Activated CD8-positive, alpha-beta T cell treated with anti-CD3 and anti-CD28 coated beads for 36 hours (primary cell): ENCODE measurements at regions not wholly inside any gene's neighbourhood (a gene's known extent, or its start where the extent isn't known, plus 50 kb on each side); places are given as distances from the start of the nearest gene placed in this dataset.

Source experiments
- ATAC-seq: fragments of 200-7000 bp; cut with Tn5 transposase; one replicate; pipeline ENCODE4 v1.10.0; 2021; ENCODE audit warnings: mild to moderate bottlenecking, moderate library complexity
- CTCF ChIA-PET: fragments of 350-600 bp; sonication (Branson Sonifier 250); formaldehyde crosslinking; loops from one replicate; lab custom pipeline; 2021; ENCODE audit warnings: antibody characterized with exemption; lab: Charles Lee
- POLR2A ChIA-PET: fragments of 350-600 bp; sonication (Branson Sonifier 250); formaldehyde crosslinking; loops from one replicate; lab custom pipeline; 2021; ENCODE audit warnings: antibody characterized with exemption; lab: Charles Lee
- DNase-seq: peaks from one replicate; pipeline ENCODE4 v3.0.0-alpha.2; 2020
- H3K27ac Mint-ChIP-seq: one replicate; pipeline ENCODE4 v1.8.0; 2021; ENCODE audit warnings: mild to moderate bottlenecking, mixed read lengths
- H3K27me3 Mint-ChIP-seq: one replicate; pipeline ENCODE4 v1.8.0; 2021; ENCODE audit warnings: mixed read lengths
- H3K36me3 Mint-ChIP-seq: one replicate; pipeline ENCODE4 v1.8.0; 2021; ENCODE audit warnings: low read depth, mixed read lengths
- H3K4me1 Mint-ChIP-seq: one replicate; pipeline ENCODE4 v1.8.0; 2021; ENCODE audit warnings: low read depth, mixed read lengths
- H3K4me3 Mint-ChIP-seq: one replicate; pipeline ENCODE4 v1.8.0; 2021; ENCODE audit warnings: mild to moderate bottlenecking, moderate library complexity, mixed read lengths
- H3K9me3 Mint-ChIP-seq: one replicate; pipeline ENCODE4 v1.8.0; 2021; ENCODE audit warnings: mixed read lengths
- CTCF ChIP-seq: fragments of 200-600 bp; IDR thresholded peaks from one replicate; pipeline ENCODE4 v1.8.0; 2022; ENCODE audit warnings: antibody characterized with exemption, mild to moderate bottlenecking
- intact Hi-C: fragments of 100-400 bp; cut with micrococcal nuclease; formaldehyde crosslinking; loops from one replicate; pipeline ENCODE4 v1.10.0; 2022

- no peak overlapping the region for H3K27ac Mint-ChIP-seq
- no peak for TF ChIP-seq CTCF
- no peak for DNase-seq
- CTCF ChIA-PET, result no interaction called here
- no peak overlapping the region for H3K4me3 Mint-ChIP-seq
- H3K9me3 Mint-ChIP-seq, result no peaks in the 10 kb centered on the region
- H3K27me3 Mint-ChIP-seq, result no peaks in the 10 kb centered on the region
- intact Hi-C loops, result no loop called here
- H3K36me3 Mint-ChIP-seq, result no peaks in the 10 kb centered on the region
- POLR2A ChIA-PET, result no interaction called here
- H3K4me1 Mint-ChIP-seq, result no peaks in the 10 kb centered on the region
- no peak for ATAC-seq
Observed at GRCh38 chr1:64398936-64399335, 71.0 kb upstream of the CACHD1 start.

- TF ChIP-seq CTCF, result no peak
- ChIA-PET POLR2A (no interaction called here), CTCF (no interaction called here)
- Mint-ChIP-seq H3K27ac (no peak overlapping the region), H3K4me3 (no peak overlapping the region), H3K9me3 (no peaks in the 10 kb centered on the region), H3K4me1 (no peaks in the 10 kb centered on the region), H3K27me3 (peaks cover 2% of the 10 kb centered on the region), H3K36me3 (no peaks in the 10 kb centered on the region)
- DNase-seq (no peak), ATAC-seq (no peak)
- intact Hi-C loops, result no loop called here
Observed at GRCh38 chr1:64401285-64401684, 68.6 kb upstream of the CACHD1 start.

GRCh38 chr1:64403331-64403730 lies 66.6 kb upstream of the CACHD1 start:
- DNase-seq (no peak), ATAC-seq (no peak)
- Mint-ChIP-seq H3K36me3 (no peaks in the 10 kb centered on the region), H3K4me3 (no peak overlapping the region), H3K27ac (no peak overlapping the region), H3K27me3 (peaks cover 2% of the 10 kb centered on the region), H3K4me1 (no peaks in the 10 kb centered on the region), H3K9me3 (no peaks in the 10 kb centered on the region)
- ChIA-PET CTCF (no interaction called here), POLR2A (no interaction called here)
- no peak for TF ChIP-seq CTCF
- intact Hi-C loops, result no loop called here

GRCh38 chr1:64404202-64404601 lies 65.7 kb upstream of the CACHD1 start:
- intact Hi-C loops, result no loop called here
- ATAC-seq (no peak), DNase-seq (no peak)
- ChIA-PET POLR2A (no interaction called here), CTCF (no interaction called here)
- Mint-ChIP-seq H3K27me3 (peaks cover 4% of the 10 kb centered on the region), H3K9me3 (no peaks in the 10 kb centered on the region), H3K36me3 (no peaks in the 10 kb centered on the region), H3K27ac (no peak overlapping the region), H3K4me3 (no peak overlapping the region), H3K4me1 (no peaks in the 10 kb centered on the region)
- TF ChIP-seq CTCF, result no peak

GRCh38 chr1:64405833-64406232 lies 64.1 kb upstream of the CACHD1 start:
- H3K27me3 Mint-ChIP-seq, result peaks cover 4% of the 10 kb centered on the region
- no peaks in the 10 kb centered on the region for H3K36me3 Mint-ChIP-seq
- H3K4me3 Mint-ChIP-seq, result no peak overlapping the region
- no peak for TF ChIP-seq CTCF
- DNase-seq (no peak), ATAC-seq (no peak)
- CTCF ChIA-PET, result no interaction called here
- intact Hi-C loops, result no loop called here
- no peaks in the 10 kb centered on the region for H3K9me3 Mint-ChIP-seq
- H3K27ac Mint-ChIP-seq, result no peak overlapping the region
- POLR2A ChIA-PET, result no interaction called here
- no peaks in the 10 kb centered on the region for H3K4me1 Mint-ChIP-seq
